ENCODE measurements at regions not wholly inside any gene's neighbourhood (a gene's known extent, or its start where the extent isn't known, plus 50 kb on each side); places are given as distances from the start of the nearest gene placed in this dataset.
A peak's percentile ranks its signal among the peaks of the same experiment; 100 is the strongest.

GRCh38 chr2:238754259-238754658, 93.6 kb upstream of the TWIST2 start:
- Histone ChIP-seq H3K4me1 (ENCODE audit: control insufficient read depth, insufficient read depth, low read length) (no peaks in the 10 kb centered on the region), H3K9ac (ENCODE audit: low read length) (no peak overlapping the region), H3K36me3 (ENCODE audit: control insufficient read depth, insufficient read depth, low read length, severe bottlenecking) (no peaks in the 10 kb centered on the region), H3K4me3 (ENCODE audit: low read length) (no peak overlapping the region), H3K27me3 (replicated peaks; ENCODE audit: control insufficient read depth, insufficient read depth, low read length) (no peaks in the 10 kb centered on the region), H3K9me3 (ENCODE audit: control insufficient read depth, low read length) (peaks cover 17% of the 10 kb centered on the region)
- DNase-seq (ENCODE audit: low read depth), result no peak

- H3K4me3 ChIP-seq (ENCODE audit: low read length), result no peak overlapping the region
- peaks cover 12% of the 10 kb centered on the region for H3K9me3 ChIP-seq (ENCODE audit: control insufficient read depth, low read length)
- H3K27me3 ChIP-seq (replicated peaks; ENCODE audit: control insufficient read depth, insufficient read depth, low read length), result peaks cover 11% of the 10 kb centered on the region
- no peak overlapping the region for H3K9ac ChIP-seq (ENCODE audit: low read length)
- H3K4me1 ChIP-seq (ENCODE audit: control insufficient read depth, insufficient read depth, low read length), result no peaks in the 10 kb centered on the region
- no peaks in the 10 kb centered on the region for H3K36me3 ChIP-seq (ENCODE audit: control insufficient read depth, insufficient read depth, low read length, severe bottlenecking)
- DNase-seq (ENCODE audit: low read depth), result peak; percentile 34
These were observed 86.0 kb upstream of the TWIST2 start for GRCh38 chr2:238761868-238762267.

GRCh38 chr2:238763471-238763995, 84.4 kb upstream of the TWIST2 start:
- H3K9ac ChIP-seq (ENCODE audit: low read length), result no peak overlapping the region
- H3K9me3 ChIP-seq (ENCODE audit: control insufficient read depth, low read length), result peaks cover 29% of the 10 kb centered on the region
- H3K27me3 ChIP-seq (replicated peaks; ENCODE audit: control insufficient read depth, insufficient read depth, low read length), result peaks cover 21% of the 10 kb centered on the region
- H3K4me3 ChIP-seq (ENCODE audit: low read length), result no peak overlapping the region
- H3K36me3 ChIP-seq (ENCODE audit: control insufficient read depth, insufficient read depth, low read length, severe bottlenecking), result no peaks in the 10 kb centered on the region
- H3K4me1 ChIP-seq (ENCODE audit: control insufficient read depth, insufficient read depth, low read length), result no peaks in the 10 kb centered on the region
- no peak for DNase-seq (ENCODE audit: low read depth)

- no peak overlapping the region for H3K9ac ChIP-seq (ENCODE audit: low read length)
- H3K4me3 ChIP-seq (ENCODE audit: low read length), result no peak overlapping the region
- no peaks in the 10 kb centered on the region for H3K36me3 ChIP-seq (ENCODE audit: control insufficient read depth, insufficient read depth, low read length, severe bottlenecking)
- H3K4me1 ChIP-seq (ENCODE audit: control insufficient read depth, insufficient read depth, low read length), result no peaks in the 10 kb centered on the region
- peaks cover 25% of the 10 kb centered on the region for H3K27me3 ChIP-seq (replicated peaks; ENCODE audit: control insufficient read depth, insufficient read depth, low read length)
- peaks cover 33% of the 10 kb centered on the region for H3K9me3 ChIP-seq (ENCODE audit: control insufficient read depth, low read length)
- DNase-seq (ENCODE audit: low read depth), result no peak
These were observed 82.3 kb upstream of the TWIST2 start for GRCh38 chr2:238765590-238765989.

- peak; percentile 57 for DNase-seq (ENCODE audit: low read depth)
- Histone ChIP-seq H3K9me3 (ENCODE audit: control insufficient read depth, low read length) (peaks cover 42% of the 10 kb centered on the region), H3K4me3 (ENCODE audit: low read length) (no peak overlapping the region), H3K36me3 (ENCODE audit: control insufficient read depth, insufficient read depth, low read length, severe bottlenecking) (no peaks in the 10 kb centered on the region), H3K9ac (ENCODE audit: low read length) (no peak overlapping the region), H3K4me1 (ENCODE audit: control insufficient read depth, insufficient read depth, low read length) (no peaks in the 10 kb centered on the region), H3K27me3 (replicated peaks; ENCODE audit: control insufficient read depth, insufficient read depth, low read length) (peaks cover 17% of the 10 kb centered on the region)
These were observed 76.7 kb upstream of the TWIST2 start for GRCh38 chr2:238771218-238771617.

GRCh38 chr2:238771639-238772038, 76.2 kb upstream of the TWIST2 start:
- peaks cover 17% of the 10 kb centered on the region for H3K27me3 ChIP-seq (replicated peaks; ENCODE audit: control insufficient read depth, insufficient read depth, low read length)

GRCh38 chr2:238772635-238773297, 75.1 kb upstream of the TWIST2 start:
- no peaks in the 10 kb centered on the region for H3K4me1 ChIP-seq (ENCODE audit: control insufficient read depth, insufficient read depth, low read length)
- no peak overlapping the region for H3K9ac ChIP-seq (ENCODE audit: low read length)
- peaks cover 39% of the 10 kb centered on the region for H3K9me3 ChIP-seq (ENCODE audit: control insufficient read depth, low read length)
- DNase-seq (ENCODE audit: low read depth), result no peak
- H3K4me3 ChIP-seq (ENCODE audit: low read length), result no peak overlapping the region
- peaks cover 9% of the 10 kb centered on the region for H3K27me3 ChIP-seq (replicated peaks; ENCODE audit: control insufficient read depth, insufficient read depth, low read length)
- H3K36me3 ChIP-seq (ENCODE audit: control insufficient read depth, insufficient read depth, low read length, severe bottlenecking), result no peaks in the 10 kb centered on the region

More at GRCh38 chr2:238771639-238772038, 76.2 kb upstream of the TWIST2 start:
- Histone ChIP-seq H3K4me3 (ENCODE audit: low read length) (no peak overlapping the region), H3K36me3 (ENCODE audit: control insufficient read depth, insufficient read depth, low read length, severe bottlenecking) (no peaks in the 10 kb centered on the region), H3K4me1 (ENCODE audit: control insufficient read depth, insufficient read depth, low read length) (no peaks in the 10 kb centered on the region), H3K9me3 (ENCODE audit: control insufficient read depth, low read length) (peaks cover 42% of the 10 kb centered on the region), H3K9ac (ENCODE audit: low read length) (no peak overlapping the region)
- no peak for DNase-seq (ENCODE audit: low read depth)

GRCh38 chr2:238773472-238773871, 74.4 kb upstream of the TWIST2 start:
- Histone ChIP-seq H3K36me3 (ENCODE audit: control insufficient read depth, insufficient read depth, low read length, severe bottlenecking) (no peaks in the 10 kb centered on the region), H3K27me3 (replicated peaks; ENCODE audit: control insufficient read depth, insufficient read depth, low read length) (peaks cover 8% of the 10 kb centered on the region), H3K9ac (ENCODE audit: low read length) (no peak overlapping the region), H3K9me3 (ENCODE audit: control insufficient read depth, low read length) (peaks cover 38% of the 10 kb centered on the region), H3K4me1 (ENCODE audit: control insufficient read depth, insufficient read depth, low read length) (no peaks in the 10 kb centered on the region), H3K4me3 (ENCODE audit: low read length) (no peak overlapping the region)
- DNase-seq (ENCODE audit: low read depth), result no peak

- Histone ChIP-seq H3K9ac (ENCODE audit: low read length) (no peak overlapping the region), H3K27me3 (replicated peaks; ENCODE audit: control insufficient read depth, insufficient read depth, low read length) (peaks cover 4% of the 10 kb centered on the region), H3K4me3 (ENCODE audit: low read length) (no peak overlapping the region), H3K9me3 (ENCODE audit: control insufficient read depth, low read length) (peaks cover 34% of the 10 kb centered on the region), H3K4me1 (ENCODE audit: control insufficient read depth, insufficient read depth, low read length) (no peaks in the 10 kb centered on the region), H3K36me3 (ENCODE audit: control insufficient read depth, insufficient read depth, low read length, severe bottlenecking) (no peaks in the 10 kb centered on the region)
- no peak for DNase-seq (ENCODE audit: low read depth)
These were observed 73.8 kb upstream of the TWIST2 start for GRCh38 chr2:238774071-238774470.

GRCh38 chr2:238774980-238775509, 72.8 kb upstream of the TWIST2 start:
- Histone ChIP-seq H3K9me3 (ENCODE audit: control insufficient read depth, low read length) (peaks cover 34% of the 10 kb centered on the region), H3K27me3 (replicated peaks; ENCODE audit: control insufficient read depth, insufficient read depth, low read length) (peaks cover 4% of the 10 kb centered on the region), H3K4me3 (ENCODE audit: low read length) (no peak overlapping the region), H3K9ac (ENCODE audit: low read length) (no peak overlapping the region), H3K4me1 (ENCODE audit: control insufficient read depth, insufficient read depth, low read length) (no peaks in the 10 kb centered on the region), H3K36me3 (ENCODE audit: control insufficient read depth, insufficient read depth, low read length, severe bottlenecking) (no peaks in the 10 kb centered on the region)
- no peak for DNase-seq (ENCODE audit: low read depth)

GRCh38 chr2:238775591-238775990, 72.3 kb upstream of the TWIST2 start:
- Histone ChIP-seq H3K27me3 (replicated peaks; ENCODE audit: control insufficient read depth, insufficient read depth, low read length) (peaks cover 4% of the 10 kb centered on the region), H3K36me3 (ENCODE audit: control insufficient read depth, insufficient read depth, low read length, severe bottlenecking) (no peaks in the 10 kb centered on the region), H3K9ac (ENCODE audit: low read length) (no peak overlapping the region), H3K4me3 (ENCODE audit: low read length) (no peak overlapping the region), H3K9me3 (ENCODE audit: control insufficient read depth, low read length) (peaks cover 34% of the 10 kb centered on the region), H3K4me1 (ENCODE audit: control insufficient read depth, insufficient read depth, low read length) (no peaks in the 10 kb centered on the region)
- no peak for DNase-seq (ENCODE audit: low read depth)

Data from adipocyte (in vitro differentiated cells).